ENCODE measurements at regions not wholly inside any gene's neighbourhood (a gene's known extent, or its start where the extent isn't known, plus 50 kb on each side); places are given as distances from the start of the nearest gene placed in this dataset.

DNA sequence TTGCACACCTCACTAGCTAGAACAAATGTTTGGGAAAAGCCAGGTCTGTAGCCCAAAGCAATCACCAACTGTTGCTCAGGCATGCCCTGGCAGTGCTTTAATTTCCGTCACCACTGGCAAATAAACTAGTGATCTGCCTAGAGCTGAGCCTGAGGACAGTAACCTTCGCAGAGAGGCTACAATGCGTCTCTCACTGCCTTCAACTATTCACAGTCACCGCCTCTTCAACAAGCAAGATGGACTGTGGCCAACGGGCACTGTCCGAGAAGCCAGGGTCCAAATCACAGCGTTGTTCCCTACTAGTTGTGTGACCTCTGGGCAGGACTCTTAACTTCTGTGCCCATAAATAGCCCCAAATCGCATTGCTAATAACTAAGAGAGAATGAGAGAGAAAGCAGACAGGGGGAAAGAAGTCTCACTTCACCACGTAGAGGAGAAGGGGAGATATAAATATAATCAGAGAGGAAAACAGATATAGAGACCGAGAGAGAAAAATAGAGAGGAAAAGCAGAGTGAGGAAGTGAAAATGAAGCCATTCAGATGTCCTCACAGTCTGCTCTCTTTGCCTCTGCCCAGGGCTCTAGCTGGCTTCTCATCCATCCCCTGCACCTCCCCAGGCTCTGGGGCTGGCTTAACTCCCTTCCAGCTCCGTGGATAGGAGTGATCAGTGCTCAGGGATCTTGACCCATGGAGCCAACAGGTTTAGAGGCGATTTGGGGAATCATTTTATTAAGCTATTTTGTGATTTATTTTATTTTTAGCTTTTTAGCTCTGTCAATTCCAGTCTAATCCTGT lies 157.9 kb downstream of the ZDHHC21 start:
- Histone ChIP-seq H3K4me3 (ENCODE audit: low read length) (no peak overlapping the region), H3K27me3 (ENCODE audit: low read length) (no peaks in the 10 kb centered on the region), H2AFZ (ENCODE audit: low read length) (no peak overlapping the region), H3K4me2 (ENCODE audit: low read length) (no peak overlapping the region), H4K20me1 (ENCODE audit: low read length) (no peaks in the 10 kb centered on the region), H3K79me2 (ENCODE audit: low read length) (no peaks in the 10 kb centered on the region), H3K9ac (ENCODE audit: low read length) (no peak overlapping the region), H3K9me3 (ENCODE audit: low read length) (no peaks in the 10 kb centered on the region), H3K27ac (ENCODE audit: low read length) (no peak overlapping the region), H3F3A (ENCODE audit: low read length, unreplicated experiment) (no peaks in the 10 kb centered on the region), H3K9me2 (replicated peaks; ENCODE audit: low read length) (no peaks in the 10 kb centered on the region), H3K36me3 (ENCODE audit: low read depth, low read length) (no peaks in the 10 kb centered on the region), H3K4me1 (ENCODE audit: insufficient read depth, low read length) (peaks cover 10% of the 10 kb centered on the region; the same call in 1 of the 2 replicates)
- BruUV-seq (replicated peaks): no TSS peak
- POLR2A ChIA-PET (ENCODE audit: unreplicated experiment): no interaction called here
- ATAC-seq (no peak), DNase-seq (no peak)
- CTCF ChIA-PET: no interaction called here
- TF ChIP-seq, protein P1, sequence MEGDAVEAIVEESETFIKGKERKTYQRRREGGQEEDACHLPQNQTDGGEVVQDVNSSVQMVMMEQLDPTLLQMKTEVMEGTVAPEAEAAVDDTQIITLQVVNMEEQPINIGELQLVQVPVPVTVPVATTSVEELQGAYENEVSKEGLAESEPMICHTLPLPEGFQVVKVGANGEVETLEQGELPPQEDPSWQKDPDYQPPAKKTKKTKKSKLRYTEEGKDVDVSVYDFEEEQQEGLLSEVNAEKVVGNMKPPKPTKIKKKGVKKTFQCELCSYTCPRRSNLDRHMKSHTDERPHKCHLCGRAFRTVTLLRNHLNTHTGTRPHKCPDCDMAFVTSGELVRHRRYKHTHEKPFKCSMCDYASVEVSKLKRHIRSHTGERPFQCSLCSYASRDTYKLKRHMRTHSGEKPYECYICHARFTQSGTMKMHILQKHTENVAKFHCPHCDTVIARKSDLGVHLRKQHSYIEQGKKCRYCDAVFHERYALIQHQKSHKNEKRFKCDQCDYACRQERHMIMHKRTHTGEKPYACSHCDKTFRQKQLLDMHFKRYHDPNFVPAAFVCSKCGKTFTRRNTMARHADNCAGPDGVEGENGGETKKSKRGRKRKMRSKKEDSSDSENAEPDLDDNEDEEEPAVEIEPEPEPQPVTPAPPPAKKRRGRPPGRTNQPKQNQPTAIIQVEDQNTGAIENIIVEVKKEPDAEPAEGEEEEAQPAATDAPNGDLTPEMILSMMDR (conservative IDR thresholded peaks at IDR 0.05; ENCODE audit: low read depth, low read length): no peak
- TF ChIP-seq EZH2phosphoT487 (IDR thresholded peaks at IDR 0.05; ENCODE audit: borderline replicate concordance, low read length) (no peak), EZH2 (IDR thresholded peaks at IDR 0.05; ENCODE audit: low read length, unreplicated experiment) (no peak)
- intact Hi-C loops (cut with micrococcal nuclease): no loop called here

DNA sequence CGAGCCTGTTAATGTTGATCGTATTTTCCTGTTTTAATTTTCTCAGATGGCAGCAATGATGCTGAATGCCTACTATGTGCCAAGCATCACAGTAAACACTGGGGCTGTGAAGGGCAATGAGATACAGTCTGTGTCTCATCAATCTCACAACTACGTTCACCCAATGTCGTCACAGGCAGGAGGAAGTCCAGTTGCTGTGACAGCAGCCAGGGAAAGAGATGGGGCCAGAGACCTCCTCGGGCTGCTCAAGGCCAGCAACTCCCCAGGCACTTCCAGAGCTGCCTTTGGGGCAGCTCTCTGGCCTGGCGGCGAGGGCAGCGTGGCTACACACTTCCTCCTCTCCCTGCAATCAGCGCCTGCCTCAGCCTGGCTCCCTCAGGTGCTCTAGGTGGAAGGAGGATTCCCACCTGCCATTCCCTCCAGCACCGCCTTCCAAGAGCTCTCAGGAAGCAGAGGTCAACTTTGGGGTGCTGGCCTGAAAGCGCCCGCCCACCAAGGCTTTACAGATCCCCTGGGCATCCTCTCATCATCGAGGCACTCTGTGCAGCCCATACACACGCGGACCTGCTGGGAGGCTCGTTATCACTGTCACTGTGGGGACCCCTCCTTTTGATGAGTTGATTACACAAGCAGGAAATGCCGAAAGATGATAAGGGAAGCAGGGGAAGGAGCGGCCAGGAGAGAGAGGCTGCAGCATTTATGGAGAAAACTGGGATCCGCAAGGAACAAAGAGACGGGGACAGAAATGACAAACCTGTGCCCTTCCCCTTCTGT lies 159.2 kb downstream of the ZDHHC21 start:
- H3F3A ChIP-seq (ENCODE audit: low read length, unreplicated experiment): no peaks in the 10 kb centered on the region
- H3K4me1 ChIP-seq (ENCODE audit: insufficient read depth, low read length): peaks cover 10% of the 10 kb centered on the region; the same call in 1 of the 2 replicates
- no peak overlapping the region for H3K27ac ChIP-seq (ENCODE audit: low read length)
- ChIA-PET POLR2A (ENCODE audit: unreplicated experiment) (no interaction called here), CTCF (no interaction called here)
- no peaks in the 10 kb centered on the region for H3K36me3 ChIP-seq (ENCODE audit: low read depth, low read length)
- intact Hi-C loops (cut with micrococcal nuclease): no loop called here
- no peak overlapping the region for H3K9ac ChIP-seq (ENCODE audit: low read length)
- H3K9me2 ChIP-seq (replicated peaks; ENCODE audit: low read length): no peaks in the 10 kb centered on the region
- BruUV-seq (replicated peaks): no TSS peak
- H3K27me3 ChIP-seq (ENCODE audit: low read length): no peaks in the 10 kb centered on the region
- no peak overlapping the region for H3K4me2 ChIP-seq (ENCODE audit: low read length)
- no peak for DNase-seq
- H3K9me3 ChIP-seq (ENCODE audit: low read length): no peaks in the 10 kb centered on the region
- TF ChIP-seq EZH2phosphoT487 (IDR thresholded peaks at IDR 0.05; ENCODE audit: borderline replicate concordance, low read length): no peak
- TF ChIP-seq, protein P1 (conservative IDR thresholded peaks at IDR 0.05; ENCODE audit: low read depth, low read length): no peak
- no peak for TF ChIP-seq EZH2 (IDR thresholded peaks at IDR 0.05; ENCODE audit: low read length, unreplicated experiment)
- no peak overlapping the region for H3K4me3 ChIP-seq (ENCODE audit: low read length)
- no peaks in the 10 kb centered on the region for H3K79me2 ChIP-seq (ENCODE audit: low read length)
- no peak for ATAC-seq
- H2AFZ ChIP-seq (ENCODE audit: low read length): no peak overlapping the region
- no peaks in the 10 kb centered on the region for H4K20me1 ChIP-seq (ENCODE audit: low read length)

All from PC-3 (cell line).